HepG2 (cell line): ENCODE measurements at regions not wholly inside any gene's neighbourhood (a gene's known extent, or its start where the extent isn't known, plus 50 kb on each side); places are given as distances from the start of the nearest gene placed in this dataset.

ENCODE experiments used
- ATAC-seq: fragments of 200-7000 bp; cut with Tn5 transposase; 3 replicates; pipeline ENCODE4 v1.9.1; 2020; ENCODE audit warnings: mild to moderate bottlenecking, moderate library complexity
- BruUV-seq: library from RNA; stranded (reverse); fragments of 400-500 nt; replicated peaks from 2 replicates; lab custom pipeline; 2021; lab: Mats Ljungman, UMichigan
- CTCF ChIA-PET: fragments of 300-600 bp; formaldehyde crosslinking; extraction: SDS; loops from one replicate; lab custom pipeline; 2021; ENCODE audit warnings: low total read pairs, inconsistent platforms, low intra/inter-chr PET ratio; lab: Yijun Ruan, JAX
- POLR2A ChIA-PET: fragments of 350-600 bp; sonication (Branson Sonifier 250); formaldehyde crosslinking; loops from one replicate; lab custom pipeline; 2020; ENCODE audit warnings: antibody characterized with exemption, inconsistent platforms; lab: Yijun Ruan, JAX
- DNase-seq: peaks from one replicate; pipeline ENCODE4 v3.0.0-alpha.2; 2015; ENCODE audit warnings: low spot score
- FAIRE-seq: peaks from 3 replicates; lab custom pipeline; 2011; peaks lifted over from hg19 to GRCh38; lab: Jason Lieb, UNC
- H2AFZ ChIP-seq: one replicate; pipeline ENCODE4 v1.6.1; 2011; ENCODE audit warnings: low read length, inconsistent platforms
- H3K27ac ChIP-seq: fragments of 300-600 bp; 3 replicates; pipeline ENCODE4 v1.8.0; 2011; ENCODE audit warnings: mixed run types, mild to moderate bottlenecking, mixed read lengths, low read length, inconsistent platforms; ENCODE audit not compliant: insufficient read depth; ENCODE audit errors: extremely low read length
- H3K27me3 ChIP-seq, 2 experiments: fragments of 200-600 bp in 1 of 2; 2 replicates in 1 of 2; 3 replicates in 1 of 2; pipeline versions ENCODE4 v1.6.0 to v1.8.0; 2011; ENCODE audit warnings: low read length in 2 of 2, mild to moderate bottlenecking in 2 of 2, moderate library complexity in 2 of 2, inconsistent platforms in 1 of 2; ENCODE audit not compliant: insufficient read depth in 2 of 2, control insufficient read depth in 1 of 2
- H3K36me3 ChIP-seq, 2 experiments: fragments of 200-600 bp in 1 of 2; replicated peaks in 1 of 2; 2 replicates in 1 of 2; 3 replicates in 1 of 2; pipeline versions ENCODE4 v1.5.1 to v1.8.0; 2011; ENCODE audit warnings: low read length in 2 of 2, inconsistent platforms in 1 of 2; ENCODE audit not compliant: insufficient read depth in 2 of 2, control insufficient read depth in 1 of 2
- H3K4me1 ChIP-seq: 2 replicates; pipeline ENCODE4 v1.5.1; 2012; ENCODE audit warnings: low read length, inconsistent platforms; ENCODE audit not compliant: insufficient read depth
- H3K4me2 ChIP-seq: 2 replicates; pipeline ENCODE4 v1.6.0; 2011; ENCODE audit warnings: low read depth, low read length, inconsistent platforms
- H3K4me3 ChIP-seq, 3 experiments: fragments of 200-600 bp in 1 of 3; sonication (generic), shearing (Covaris generic) in 1 of 3; replicated peaks in 1 of 3; 2 replicates each; pipeline ENCODE4 v1.5.1; 2011 to 2016; ENCODE audit warnings: low read length in 3 of 3, inconsistent platforms in 2 of 3, low read depth in 2 of 3, mild to moderate bottlenecking in 2 of 3, control low read depth in 1 of 3, mixed read lengths in 1 of 3; ENCODE audit not compliant: insufficient read depth in 1 of 3
- H3K79me2 ChIP-seq: one replicate; pipeline ENCODE4 v1.6.1; 2011; ENCODE audit warnings: low read length, inconsistent platforms; ENCODE audit not compliant: insufficient read depth
- H3K9ac ChIP-seq: 2 replicates; pipeline ENCODE4 v1.6.0; 2011; ENCODE audit warnings: mild to moderate bottlenecking, low read depth, low read length, inconsistent platforms; ENCODE audit not compliant: insufficient read depth
- H3K9me3 ChIP-seq: 2 replicates; pipeline ENCODE4 v1.5.1; 2012; ENCODE audit warnings: mild to moderate bottlenecking, low read length
- H4K20me1 ChIP-seq: 2 replicates; pipeline ENCODE4 v1.6.0; 2011; ENCODE audit warnings: inconsistent platforms, mild to moderate bottlenecking, low read length, moderate library complexity; ENCODE audit not compliant: insufficient read depth
- ARID2 ChIP-seq: sonication (generic); formaldehyde crosslinking; IDR thresholded peaks from 2 replicates; pipeline ENCODE4 v1.8.1; 2022; ENCODE audit warnings: mild to moderate bottlenecking, missing genetic modification reagents, borderline replicate concordance
- BORCS8-MEF2B ChIP-seq: sonication (generic); formaldehyde crosslinking; IDR thresholded peaks from 2 replicates; pipeline ENCODE4 v1.8.0; 2022; ENCODE audit warnings: mild to moderate bottlenecking, missing genetic modification reagents
- CCAR2 ChIP-seq: fragments of 200-400 bp; formaldehyde crosslinking; optimal IDR thresholded peaks from 2 replicates; pipeline ENCODE3; 2018; ENCODE audit warnings: low read depth, mild to moderate bottlenecking, low read length, moderate library complexity
- HNRNPUL1 ChIP-seq: fragments of 200-400 bp; formaldehyde crosslinking; IDR thresholded peaks from 2 replicates; pipeline ENCODE4 v1.6.1; 2017; ENCODE audit warnings: low read depth, mild to moderate bottlenecking, low read length, moderate library complexity
- JUNB ChIP-seq: sonication (generic); formaldehyde crosslinking; IDR thresholded peaks from 2 replicates; pipeline ENCODE4 v1.8.0; 2022; ENCODE audit warnings: missing genetic modification reagents, mild to moderate bottlenecking, borderline replicate concordance
- KDM2A ChIP-seq: sonication (generic); formaldehyde crosslinking; IDR thresholded peaks from 2 replicates; pipeline ENCODE4 v1.4.0; 2020; ENCODE audit warnings: low read depth, missing genetic modification reagents, borderline replicate concordance
- MBNL3 ChIP-seq: fragments of 250-450 bp; sonication (Bioruptor Pico); conservative IDR thresholded peaks from 2 replicates; pipeline ENCODE4 v1.8.0; 2022; ENCODE audit warnings: mild to moderate bottlenecking, inconsistent platforms
- MTF1 ChIP-seq: sonication (generic); formaldehyde crosslinking; IDR thresholded peaks from 2 replicates; pipeline ENCODE4 v1.5.0; 2020; ENCODE audit warnings: missing genetic modification reagents
- NONO ChIP-seq, 2 experiments: fragments of 450-650 bp in 1 of 2; sonication (generic) in 1 of 2; formaldehyde crosslinking in 1 of 2; IDR thresholded peaks in 1 of 2; conservative IDR thresholded peaks in 1 of 2; 2 replicates each; pipeline versions ENCODE4 v1.6.1 to v1.8.0; 2017 to 2022; ENCODE audit warnings: mild to moderate bottlenecking in 1 of 2, missing genetic modification reagents in 1 of 2, moderate library complexity in 1 of 2
- SKI ChIP-seq: fragments of 450-650 bp; IDR thresholded peaks from one replicate; pipeline ENCODE4 v1.6.1; 2018; ENCODE audit warnings: mild to moderate bottlenecking; ENCODE audit not compliant: partially characterized antibody
- SP2 ChIP-seq: sonication (generic); formaldehyde crosslinking; IDR thresholded peaks from 2 replicates; pipeline ENCODE4 v1.5.1; 2020; ENCODE audit warnings: mild to moderate bottlenecking, missing genetic modification reagents
- ZKSCAN8 ChIP-seq: IDR thresholded peaks from 2 replicates; pipeline ENCODE4 v1.6.1; 2016; ENCODE audit warnings: borderline replicate concordance, missing genetic modification reagents, missing compliant biosample characterization
- ZNF101 ChIP-seq: sonication (generic); formaldehyde crosslinking; IDR thresholded peaks from 2 replicates; pipeline ENCODE4 v1.4.0; 2020; ENCODE audit warnings: mild to moderate bottlenecking, low read depth, missing genetic modification reagents, borderline replicate concordance
- ZNF414 ChIP-seq: sonication (generic); formaldehyde crosslinking; IDR thresholded peaks from 2 replicates; pipeline ENCODE4 v1.5.0; 2020; ENCODE audit warnings: missing genetic modification reagents
- WGBS: methylation state at CpG from one replicate; pipeline ENCODE4 v1.1.6; 2017; ENCODE audit warnings: low lambda C conversion rate; 5-methylcytosine and 5-hydroxymethylcytosine counted together
- in situ Hi-C: cut with HindIII; loops from 2 replicates; pipeline ENCODE4 v1.10.0; 2017; ENCODE audit warnings: low pct_unique_long_range_greater_than_20kb; ENCODE audit not compliant: extremely low pct_ligation_motif_present
- intact Hi-C: fragments of 100-400 bp; cut with micrococcal nuclease; formaldehyde crosslinking; loops from one replicate; pipeline ENCODE4 v1.10.0; 2022; ENCODE audit not compliant: unreplicated experiment
- TF ChIP-seq, protein P1 (sequence below): sonication (generic); formaldehyde crosslinking; IDR thresholded peaks from 2 replicates; pipeline ENCODE4 v1.8.1; 2023; ENCODE audit warnings: mild to moderate bottlenecking, missing genetic modification reagents

DNA sequence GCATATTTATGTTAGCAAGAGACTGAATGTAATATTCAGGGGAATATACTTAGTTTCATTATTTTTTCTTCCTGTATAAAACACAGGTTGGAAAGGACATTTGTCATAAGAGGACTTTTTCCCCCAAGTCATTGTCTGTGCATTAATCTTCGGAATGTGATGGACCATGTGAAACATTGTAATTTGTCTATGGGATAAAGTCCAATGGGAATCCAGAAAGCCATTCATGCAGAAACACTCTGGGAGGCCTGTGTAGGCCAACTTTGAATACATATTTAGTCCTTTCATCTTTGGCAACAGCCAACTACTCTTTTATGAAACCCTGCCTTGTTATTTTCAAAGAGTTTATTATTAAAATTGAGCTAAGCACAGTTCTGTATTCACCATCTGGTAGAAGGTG is 386.4 kb downstream of the PIK3C3 start:
- TF ChIP-seq SP2 (CRISPR knock-in tag) (no peak), NONO (IDR thresholded peaks at IDR 0.05) (no peak), NONO (CRISPR knock-in tag; conservative IDR thresholded peaks at IDR 0.05) (no peak), CCAR2 (no peak), ZNF101 (CRISPR knock-in tag) (no peak), SKI (no peak), ARID2 (no peak), KDM2A (CRISPR knock-in tag) (no peak), ZKSCAN8 (CRISPR knock-in tag) (no peak), MTF1 (CRISPR knock-in tag) (no peak), JUNB (CRISPR knock-in tag) (no peak), BORCS8-MEF2B (CRISPR knock-in tag) (no peak), HNRNPUL1 (no peak), ZNF414 (no peak), MBNL3 (CRISPR knock-in tag) (no peak)
- TF ChIP-seq, protein P1, sequence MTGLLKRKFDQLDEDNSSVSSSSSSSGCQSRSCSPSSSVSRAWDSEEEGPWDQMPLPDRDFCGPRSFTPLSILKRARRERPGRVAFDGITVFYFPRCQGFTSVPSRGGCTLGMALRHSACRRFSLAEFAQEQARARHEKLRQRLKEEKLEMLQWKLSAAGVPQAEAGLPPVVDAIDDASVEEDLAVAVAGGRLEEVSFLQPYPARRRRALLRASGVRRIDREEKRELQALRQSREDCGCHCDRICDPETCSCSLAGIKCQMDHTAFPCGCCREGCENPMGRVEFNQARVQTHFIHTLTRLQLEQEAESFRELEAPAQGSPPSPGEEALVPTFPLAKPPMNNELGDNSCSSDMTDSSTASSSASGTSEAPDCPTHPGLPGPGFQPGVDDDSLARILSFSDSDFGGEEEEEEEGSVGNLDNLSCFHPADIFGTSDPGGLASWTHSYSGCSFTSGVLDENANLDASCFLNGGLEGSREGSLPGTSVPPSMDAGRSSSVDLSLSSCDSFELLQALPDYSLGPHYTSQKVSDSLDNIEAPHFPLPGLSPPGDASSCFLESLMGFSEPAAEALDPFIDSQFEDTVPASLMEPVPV (CRISPR knock-in tag) = no peak
- intact Hi-C loops (no loop called here), in situ Hi-C loops (no loop called here)
- Histone ChIP-seq H3K79me2 (no peaks in the 10 kb centered on the region), H4K20me1 (no peaks in the 10 kb centered on the region), H3K4me3 (no peak overlapping the region), H3K27ac (no peak overlapping the region), H3K4me1 (peaks cover 62% of the 10 kb centered on the region), H3K9me3 (peaks cover 18% of the 10 kb centered on the region; the same call in 1 of the 2 replicates), H3K36me3 (no peaks in the 10 kb centered on the region), H2AFZ (no peak overlapping the region), H3K4me2 (no peak overlapping the region), H3K27me3 (no peaks in the 10 kb centered on the region), H3K9ac (no peak overlapping the region)
- ChIA-PET POLR2A (no interaction called here), CTCF (no interaction called here)
- FAIRE-seq (no peak), DNase-seq (peak; percentile 46), ATAC-seq (no peak)
- BruUV-seq = no TSS peak
- WGBS = 38% methylated on average over 1 of the region's 1 CpG
